Dendritic cell treated with granulocyte-macrophage colony-stimulating factor and Interleukin-4, amounts not matched to agents 40 ng/mL and 50 ng/mL, for 4 days (primary cell): ENCODE measurements at regions not wholly inside any gene's neighbourhood (a gene's known extent, or its start where the extent isn't known, plus 50 kb on each side); places are given as distances from the start of the nearest gene placed in this dataset.

ENCODE experiments used
- H3K27ac Mint-ChIP-seq: one replicate; pipeline ENCODE4 v1.8.0; 2022; ENCODE audit warnings: mild to moderate bottlenecking, mixed read lengths
- H3K27me3 Mint-ChIP-seq: one replicate; pipeline ENCODE4 v1.8.0; 2022; ENCODE audit warnings: mild to moderate bottlenecking, mixed read lengths
- H3K36me3 Mint-ChIP-seq: one replicate; pipeline ENCODE4 v1.8.0; 2022; ENCODE audit warnings: low read depth, mixed read lengths
- H3K4me1 Mint-ChIP-seq: one replicate; pipeline ENCODE4 v1.8.0; 2022; ENCODE audit warnings: low read depth, mixed read lengths
- H3K4me3 Mint-ChIP-seq: one replicate; pipeline ENCODE4 v1.8.0; 2022; ENCODE audit warnings: mild to moderate bottlenecking, moderate library complexity, mixed read lengths
- H3K9me3 Mint-ChIP-seq: one replicate; pipeline ENCODE4 v1.8.0; 2022; ENCODE audit warnings: mixed read lengths
- intact Hi-C: fragments of 100-400 bp; cut with micrococcal nuclease; formaldehyde crosslinking; loops from one replicate; pipeline ENCODE4 v1.15.0; 2022

GRCh38 chr4:180942367-180942916 is 1300.8 kb upstream of the TENM3 start:
- H3K27ac Mint-ChIP-seq, result no peak overlapping the region
- no peaks in the 10 kb centered on the region for H3K36me3 Mint-ChIP-seq
- no peaks in the 10 kb centered on the region for H3K4me1 Mint-ChIP-seq
- H3K27me3 Mint-ChIP-seq, result no peaks in the 10 kb centered on the region
- H3K9me3 Mint-ChIP-seq, result no peaks in the 10 kb centered on the region
- no peak overlapping the region for H3K4me3 Mint-ChIP-seq
- intact Hi-C loops, result no loop called here

GRCh38 chr4:180946188-180946587 is 1297.0 kb upstream of the TENM3 start:
- H3K36me3 Mint-ChIP-seq, result no peaks in the 10 kb centered on the region
- no peaks in the 10 kb centered on the region for H3K27me3 Mint-ChIP-seq
- no peak overlapping the region for H3K4me3 Mint-ChIP-seq
- H3K4me1 Mint-ChIP-seq, result no peaks in the 10 kb centered on the region
- intact Hi-C loops, result no loop called here
- H3K27ac Mint-ChIP-seq, result no peak overlapping the region
- H3K9me3 Mint-ChIP-seq, result no peaks in the 10 kb centered on the region

GRCh38 chr4:180947425-180947824 is 1295.8 kb upstream of the TENM3 start:
- H3K27me3 Mint-ChIP-seq, result no peaks in the 10 kb centered on the region
- H3K27ac Mint-ChIP-seq, result no peak overlapping the region
- no peaks in the 10 kb centered on the region for H3K36me3 Mint-ChIP-seq
- intact Hi-C loops, result no loop called here
- no peaks in the 10 kb centered on the region for H3K9me3 Mint-ChIP-seq
- H3K4me3 Mint-ChIP-seq, result no peak overlapping the region
- no peaks in the 10 kb centered on the region for H3K4me1 Mint-ChIP-seq

GRCh38 chr4:180949424-180950213 is 1293.6 kb upstream of the TENM3 start:
- no peaks in the 10 kb centered on the region for H3K9me3 Mint-ChIP-seq
- H3K27ac Mint-ChIP-seq, result no peak overlapping the region
- intact Hi-C loops, result no loop called here
- no peaks in the 10 kb centered on the region for H3K27me3 Mint-ChIP-seq
- H3K36me3 Mint-ChIP-seq, result no peaks in the 10 kb centered on the region
- H3K4me3 Mint-ChIP-seq, result no peak overlapping the region
- H3K4me1 Mint-ChIP-seq, result no peaks in the 10 kb centered on the region

- H3K9me3 Mint-ChIP-seq, result no peaks in the 10 kb centered on the region
- no peak overlapping the region for H3K27ac Mint-ChIP-seq
- H3K27me3 Mint-ChIP-seq, result no peaks in the 10 kb centered on the region
- intact Hi-C loops, result no loop called here
- H3K4me1 Mint-ChIP-seq, result no peaks in the 10 kb centered on the region
- H3K4me3 Mint-ChIP-seq, result no peak overlapping the region
- no peaks in the 10 kb centered on the region for H3K36me3 Mint-ChIP-seq
These were observed 1292.8 kb upstream of the TENM3 start for GRCh38 chr4:180950377-180950776.

- H3K4me3 Mint-ChIP-seq, result no peak overlapping the region
- H3K36me3 Mint-ChIP-seq, result no peaks in the 10 kb centered on the region
- no peak overlapping the region for H3K27ac Mint-ChIP-seq
These were observed 1291.9 kb upstream of the TENM3 start for GRCh38 chr4:180951312-180951711.

GRCh38 chr4:180953572-180953971 is 1289.6 kb upstream of the TENM3 start:
- no peaks in the 10 kb centered on the region for H3K4me1 Mint-ChIP-seq
- H3K4me3 Mint-ChIP-seq, result no peak overlapping the region
- no peaks in the 10 kb centered on the region for H3K27me3 Mint-ChIP-seq
- intact Hi-C loops, result no loop called here
- no peak overlapping the region for H3K27ac Mint-ChIP-seq
- no peaks in the 10 kb centered on the region for H3K9me3 Mint-ChIP-seq
- H3K36me3 Mint-ChIP-seq, result no peaks in the 10 kb centered on the region

More at GRCh38 chr4:180951312-180951711, 1291.9 kb upstream of the TENM3 start:
- Mint-ChIP-seq H3K27me3 (no peaks in the 10 kb centered on the region), H3K9me3 (no peaks in the 10 kb centered on the region), H3K4me1 (no peaks in the 10 kb centered on the region)
- intact Hi-C loops, result no loop called here

- H3K36me3 Mint-ChIP-seq, result no peaks in the 10 kb centered on the region
- no peaks in the 10 kb centered on the region for H3K9me3 Mint-ChIP-seq
- no peaks in the 10 kb centered on the region for H3K27me3 Mint-ChIP-seq
- no peak overlapping the region for H3K4me3 Mint-ChIP-seq
- intact Hi-C loops, result no loop called here
- H3K4me1 Mint-ChIP-seq, result no peaks in the 10 kb centered on the region
- no peak overlapping the region for H3K27ac Mint-ChIP-seq
These were observed 1282.3 kb upstream of the TENM3 start for GRCh38 chr4:180960743-180961401.

GRCh38 chr4:180962268-180962667 is 1280.9 kb upstream of the TENM3 start:
- Mint-ChIP-seq H3K4me3 (no peak overlapping the region), H3K36me3 (no peaks in the 10 kb centered on the region), H3K4me1 (no peaks in the 10 kb centered on the region), H3K27ac (no peak overlapping the region), H3K27me3 (no peaks in the 10 kb centered on the region), H3K9me3 (no peaks in the 10 kb centered on the region)
- intact Hi-C loops, result no loop called here

GRCh38 chr4:180966312-180966711 is 1276.9 kb upstream of the TENM3 start:
- H3K27ac Mint-ChIP-seq, result no peak overlapping the region
- no peaks in the 10 kb centered on the region for H3K27me3 Mint-ChIP-seq
- no peak overlapping the region for H3K4me3 Mint-ChIP-seq
- H3K36me3 Mint-ChIP-seq, result no peaks in the 10 kb centered on the region
- no peaks in the 10 kb centered on the region for H3K4me1 Mint-ChIP-seq
- intact Hi-C loops, result no loop called here
- peaks cover 11% of the 10 kb centered on the region for H3K9me3 Mint-ChIP-seq

GRCh38 chr4:180967936-180968335 is 1275.3 kb upstream of the TENM3 start:
- Mint-ChIP-seq H3K9me3 (peaks cover 11% of the 10 kb centered on the region), H3K36me3 (no peaks in the 10 kb centered on the region), H3K4me1 (no peaks in the 10 kb centered on the region), H3K27ac (no peak overlapping the region), H3K27me3 (no peaks in the 10 kb centered on the region), H3K4me3 (no peak overlapping the region)
- intact Hi-C loops, result no loop called here

GRCh38 chr4:180973894-180974293 is 1269.3 kb upstream of the TENM3 start:
- Mint-ChIP-seq H3K4me3 (no peak overlapping the region), H3K27ac (no peak overlapping the region), H3K9me3 (peaks cover 2% of the 10 kb centered on the region), H3K27me3 (no peaks in the 10 kb centered on the region), H3K36me3 (no peaks in the 10 kb centered on the region), H3K4me1 (no peaks in the 10 kb centered on the region)
- intact Hi-C loops, result no loop called here

GRCh38 chr4:180990931-180991330 is 1252.3 kb upstream of the TENM3 start:
- H3K27ac Mint-ChIP-seq, result no peak overlapping the region
- no peaks in the 10 kb centered on the region for H3K9me3 Mint-ChIP-seq
- H3K27me3 Mint-ChIP-seq, result no peaks in the 10 kb centered on the region
- H3K4me1 Mint-ChIP-seq, result no peaks in the 10 kb centered on the region
- no peak overlapping the region for H3K4me3 Mint-ChIP-seq
- H3K36me3 Mint-ChIP-seq, result no peaks in the 10 kb centered on the region
- intact Hi-C loops, result no loop called here

GRCh38 chr4:180993244-180993836 is 1249.9 kb upstream of the TENM3 start:
- intact Hi-C loops, result no loop called here
- no peak overlapping the region for H3K27ac Mint-ChIP-seq
- H3K4me3 Mint-ChIP-seq, result no peak overlapping the region
- no peaks in the 10 kb centered on the region for H3K9me3 Mint-ChIP-seq
- H3K27me3 Mint-ChIP-seq, result no peaks in the 10 kb centered on the region
- no peaks in the 10 kb centered on the region for H3K4me1 Mint-ChIP-seq
- H3K36me3 Mint-ChIP-seq, result no peaks in the 10 kb centered on the region
